ENCODE measurements at regions not wholly inside any gene's neighbourhood (a gene's known extent, or its start where the extent isn't known, plus 50 kb on each side); places are given as distances from the start of the nearest gene placed in this dataset.

GRCh38 chr12:16685107-16685506 is 79.1 kb upstream of the LMO3 start:
- Mint-ChIP-seq H3K36me3 (ENCODE audit: low read depth) (no peaks in the 10 kb centered on the region), H3K27me3 (ENCODE audit: low read depth) (no peaks in the 10 kb centered on the region), H3K27ac (no peak overlapping the region), H3K4me3 (no peak overlapping the region), H3K9me3 (peaks cover 18% of the 10 kb centered on the region), H3K4me1 (ENCODE audit: low read depth) (no peaks in the 10 kb centered on the region)
- no peak for DNase-seq (ENCODE audit: low spot score)

GRCh38 chr12:16681196-16681595 is 75.2 kb upstream of the LMO3 start:
- H3K4me1 Mint-ChIP-seq (ENCODE audit: low read depth), result no peaks in the 10 kb centered on the region
- H3K27me3 Mint-ChIP-seq (ENCODE audit: low read depth), result no peaks in the 10 kb centered on the region
- no peak for DNase-seq (ENCODE audit: low spot score)
- H3K36me3 Mint-ChIP-seq (ENCODE audit: low read depth), result no peaks in the 10 kb centered on the region
- H3K4me3 Mint-ChIP-seq, result no peak overlapping the region
- H3K27ac Mint-ChIP-seq, result no peak overlapping the region
- peaks cover 13% of the 10 kb centered on the region for H3K9me3 Mint-ChIP-seq

- Mint-ChIP-seq H3K9me3 (peaks cover 8% of the 10 kb centered on the region), H3K27me3 (ENCODE audit: low read depth) (no peaks in the 10 kb centered on the region), H3K36me3 (ENCODE audit: low read depth) (no peaks in the 10 kb centered on the region), H3K4me1 (ENCODE audit: low read depth) (no peaks in the 10 kb centered on the region), H3K4me3 (no peak overlapping the region), H3K27ac (no peak overlapping the region)
- DNase-seq (ENCODE audit: low spot score), result no peak
These were observed 69.5 kb upstream of the LMO3 start for GRCh38 chr12:16675438-16675837.

DNA sequence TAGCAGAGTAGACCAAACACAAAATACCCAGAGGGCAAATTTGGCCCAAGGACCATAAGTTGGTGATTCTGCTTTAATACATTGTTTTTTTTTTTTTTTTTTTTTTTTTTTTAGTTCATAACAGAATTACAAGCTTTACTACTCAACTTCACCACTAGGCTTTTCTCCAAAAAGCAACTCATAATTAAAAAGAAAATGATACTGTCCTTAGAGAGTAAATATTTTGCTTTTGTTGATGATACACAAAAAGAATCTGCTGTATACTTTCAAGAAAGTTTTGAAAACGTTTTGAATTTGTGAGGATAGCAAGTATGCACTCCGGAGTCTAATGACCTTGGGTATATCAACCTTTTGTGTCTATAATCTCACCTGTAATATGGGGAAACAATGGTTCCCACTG is 68.9 kb upstream of the LMO3 start:
- DNase-seq (ENCODE audit: low spot score), result no peak
- H3K27ac Mint-ChIP-seq, result no peak overlapping the region
- H3K4me1 Mint-ChIP-seq (ENCODE audit: low read depth), result no peaks in the 10 kb centered on the region
- H3K27me3 Mint-ChIP-seq (ENCODE audit: low read depth), result no peaks in the 10 kb centered on the region
- no peaks in the 10 kb centered on the region for H3K36me3 Mint-ChIP-seq (ENCODE audit: low read depth)
- peaks cover 8% of the 10 kb centered on the region for H3K9me3 Mint-ChIP-seq
- H3K4me3 Mint-ChIP-seq, result no peak overlapping the region

GRCh38 chr12:16670456-16671050 is 64.6 kb upstream of the LMO3 start:
- Mint-ChIP-seq H3K27ac (no peak overlapping the region), H3K9me3 (peaks cover 6% of the 10 kb centered on the region), H3K36me3 (ENCODE audit: low read depth) (no peaks in the 10 kb centered on the region), H3K4me1 (ENCODE audit: low read depth) (no peaks in the 10 kb centered on the region), H3K4me3 (no peak overlapping the region), H3K27me3 (ENCODE audit: low read depth) (no peaks in the 10 kb centered on the region)
- no peak for DNase-seq (ENCODE audit: low spot score)

DNA sequence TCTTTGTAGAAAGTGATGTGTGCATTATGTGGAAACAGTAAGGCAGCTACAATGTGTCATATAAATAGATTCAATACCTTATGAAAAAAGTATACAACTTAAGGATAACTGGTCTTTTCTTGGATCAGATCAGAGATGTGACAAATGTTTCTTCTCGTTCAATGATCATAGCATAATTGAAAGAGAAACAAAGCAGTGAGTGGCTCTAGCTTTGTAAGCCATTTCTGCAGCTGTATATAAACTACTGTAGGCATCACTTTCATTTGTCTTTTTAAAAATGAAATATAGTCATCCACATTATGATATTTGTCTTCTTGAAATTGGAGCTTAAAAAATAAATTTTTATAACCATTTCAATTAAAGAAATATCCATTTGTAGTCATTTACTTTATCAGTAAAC is 63.8 kb upstream of the LMO3 start:
- no peaks in the 10 kb centered on the region for H3K36me3 Mint-ChIP-seq (ENCODE audit: low read depth)
- peaks cover 8% of the 10 kb centered on the region for H3K9me3 Mint-ChIP-seq
- no peaks in the 10 kb centered on the region for H3K27me3 Mint-ChIP-seq (ENCODE audit: low read depth)
- no peak overlapping the region for H3K4me3 Mint-ChIP-seq
- DNase-seq (ENCODE audit: low spot score), result no peak
- no peaks in the 10 kb centered on the region for H3K4me1 Mint-ChIP-seq (ENCODE audit: low read depth)
- H3K27ac Mint-ChIP-seq, result no peak overlapping the region

GRCh38 chr12:16668198-16668597 is 62.2 kb upstream of the LMO3 start:
- no peak for DNase-seq (ENCODE audit: low spot score)
- H3K27ac Mint-ChIP-seq, result no peak overlapping the region
- peaks cover 12% of the 10 kb centered on the region for H3K9me3 Mint-ChIP-seq
- no peaks in the 10 kb centered on the region for H3K27me3 Mint-ChIP-seq (ENCODE audit: low read depth)
- no peaks in the 10 kb centered on the region for H3K4me1 Mint-ChIP-seq (ENCODE audit: low read depth)
- H3K4me3 Mint-ChIP-seq, result no peak overlapping the region
- no peaks in the 10 kb centered on the region for H3K36me3 Mint-ChIP-seq (ENCODE audit: low read depth)

DNA sequence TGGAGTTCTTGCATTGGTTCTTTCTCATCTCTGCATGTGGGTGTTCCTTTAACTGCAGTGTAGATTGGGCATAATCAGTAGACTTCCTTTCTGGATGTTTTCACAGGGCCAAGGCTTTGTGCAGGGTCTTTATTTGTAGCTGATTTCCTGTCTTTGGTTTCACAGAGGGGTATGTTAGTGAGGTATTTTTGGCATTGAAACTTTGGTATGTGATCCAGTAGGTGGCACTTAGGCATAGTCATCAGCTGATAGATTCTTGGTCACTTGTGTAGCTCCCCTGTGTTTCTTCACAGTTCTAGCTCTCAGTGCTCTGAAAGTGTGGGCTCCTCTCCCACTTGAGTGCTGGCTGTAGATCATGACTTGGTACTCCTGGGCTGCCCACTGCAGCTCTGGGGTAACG is 52.7 kb upstream of the LMO3 start:
- Mint-ChIP-seq H3K36me3 (ENCODE audit: low read depth) (no peaks in the 10 kb centered on the region), H3K27ac (no peak overlapping the region), H3K27me3 (ENCODE audit: low read depth) (no peaks in the 10 kb centered on the region), H3K4me1 (ENCODE audit: low read depth) (no peaks in the 10 kb centered on the region), H3K9me3 (peaks cover 62% of the 10 kb centered on the region), H3K4me3 (no peak overlapping the region)
- no peak for DNase-seq (ENCODE audit: low spot score)
